ENCODE measurements at regions not wholly inside any gene's neighbourhood (a gene's known extent, or its start where the extent isn't known, plus 50 kb on each side); places are given as distances from the start of the nearest gene placed in this dataset.
A peak's percentile ranks its signal among the peaks of the same experiment; 100 is the strongest.

DNA sequence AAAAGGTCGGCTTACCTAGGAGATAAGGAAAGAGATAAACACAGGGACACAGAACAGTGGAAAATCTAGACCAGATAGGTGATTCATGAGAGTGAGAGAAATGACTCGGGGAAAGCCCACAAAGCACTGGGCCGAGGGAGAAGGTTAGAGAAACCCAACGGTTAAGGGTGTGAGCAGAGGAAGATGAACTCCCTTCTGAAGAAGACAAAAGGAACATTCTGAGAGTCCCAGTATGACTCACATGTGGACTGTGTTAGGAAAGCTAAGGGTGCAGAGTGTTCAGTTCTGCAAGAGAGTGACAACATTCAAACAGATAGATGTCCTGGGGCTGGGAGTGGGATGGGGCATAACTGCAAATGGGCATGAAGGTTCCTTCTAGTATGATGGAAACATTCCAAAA lies 83.0 kb downstream of the CNTN3 start:
- no peak overlapping the region for H3K4me3 ChIP-seq
- no peaks in the 10 kb centered on the region for H3K36me3 ChIP-seq
- WGBS, 2 donors = 53 to 61% methylated on average over 4 of the region's 4 CpGs
- no peak for FAIRE-seq
- TF ChIP-seq, protein P1, sequence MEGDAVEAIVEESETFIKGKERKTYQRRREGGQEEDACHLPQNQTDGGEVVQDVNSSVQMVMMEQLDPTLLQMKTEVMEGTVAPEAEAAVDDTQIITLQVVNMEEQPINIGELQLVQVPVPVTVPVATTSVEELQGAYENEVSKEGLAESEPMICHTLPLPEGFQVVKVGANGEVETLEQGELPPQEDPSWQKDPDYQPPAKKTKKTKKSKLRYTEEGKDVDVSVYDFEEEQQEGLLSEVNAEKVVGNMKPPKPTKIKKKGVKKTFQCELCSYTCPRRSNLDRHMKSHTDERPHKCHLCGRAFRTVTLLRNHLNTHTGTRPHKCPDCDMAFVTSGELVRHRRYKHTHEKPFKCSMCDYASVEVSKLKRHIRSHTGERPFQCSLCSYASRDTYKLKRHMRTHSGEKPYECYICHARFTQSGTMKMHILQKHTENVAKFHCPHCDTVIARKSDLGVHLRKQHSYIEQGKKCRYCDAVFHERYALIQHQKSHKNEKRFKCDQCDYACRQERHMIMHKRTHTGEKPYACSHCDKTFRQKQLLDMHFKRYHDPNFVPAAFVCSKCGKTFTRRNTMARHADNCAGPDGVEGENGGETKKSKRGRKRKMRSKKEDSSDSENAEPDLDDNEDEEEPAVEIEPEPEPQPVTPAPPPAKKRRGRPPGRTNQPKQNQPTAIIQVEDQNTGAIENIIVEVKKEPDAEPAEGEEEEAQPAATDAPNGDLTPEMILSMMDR (IDR thresholded peaks at IDR 0.05) = no peak
- no peak for ATAC-seq
- no peak overlapping the region for H3K27ac ChIP-seq
- no peak for DNase-seq
- no peaks in the 10 kb centered on the region for H3K4me1 ChIP-seq
- no peaks in the 10 kb centered on the region for H3K27me3 ChIP-seq
- no peaks in the 10 kb centered on the region for H3K9me3 ChIP-seq
- intact Hi-C loops (cut with DNase I) = no loop called here

DNA sequence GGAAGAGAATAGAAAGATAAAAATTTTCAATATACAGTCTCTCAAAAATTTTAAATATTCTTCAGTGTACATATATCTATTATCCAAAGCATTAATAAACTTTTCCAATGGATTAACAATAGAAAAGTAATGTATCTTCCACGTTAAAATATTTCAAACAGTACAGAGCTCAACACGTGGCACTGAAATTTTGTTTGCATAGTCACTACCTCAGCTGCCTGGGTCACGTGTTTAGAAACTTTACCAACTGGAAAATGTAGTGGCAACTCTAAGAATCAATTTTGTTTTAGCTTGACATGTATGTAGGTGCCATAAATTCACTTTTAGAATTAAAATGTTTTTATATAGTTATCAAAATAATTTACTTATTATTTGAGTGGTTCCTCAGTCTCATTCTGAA lies 85.3 kb downstream of the CNTN3 start:
- intact Hi-C loops (cut with DNase I) = no loop called here
- no peaks in the 10 kb centered on the region for H3K4me1 ChIP-seq
- no peaks in the 10 kb centered on the region for H3K9me3 ChIP-seq
- DNase-seq (no peak), ATAC-seq (peak in 2 of 4 donors; percentile 36 to 56), FAIRE-seq (no peak)
- H3K4me3 ChIP-seq = no peak overlapping the region
- TF ChIP-seq, protein P1 (IDR thresholded peaks at IDR 0.05) = no peak
- H3K36me3 ChIP-seq = no peaks in the 10 kb centered on the region
- WGBS, 2 donors = 19 to 31% methylated on average over 3 of the region's 3 CpGs
- no peak overlapping the region for H3K27ac ChIP-seq
- H3K27me3 ChIP-seq = no peaks in the 10 kb centered on the region

DNA sequence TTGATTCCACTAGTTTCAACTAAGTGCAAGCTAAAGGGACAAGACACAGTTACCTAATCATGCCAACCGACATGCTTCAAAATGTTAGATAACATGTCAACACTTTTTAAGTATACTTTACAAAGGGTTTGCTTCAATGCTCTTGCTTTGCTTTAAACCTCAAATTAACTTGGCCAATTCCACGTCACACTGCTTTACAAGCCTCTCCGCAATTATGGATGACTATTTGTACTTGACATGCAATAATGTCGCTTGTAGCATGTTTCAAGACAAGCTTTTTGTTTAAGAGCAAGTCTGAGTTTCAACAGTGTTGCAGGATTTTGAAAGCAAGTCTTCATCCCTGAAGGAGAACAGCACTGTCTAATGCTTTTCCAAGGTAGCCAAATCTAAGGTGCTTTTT lies 86.9 kb downstream of the CNTN3 start:
- intact Hi-C loops (cut with DNase I) = no loop called here
- H3K9me3 ChIP-seq = no peaks in the 10 kb centered on the region
- FAIRE-seq (no peak), ATAC-seq (no peak), DNase-seq (no peak)
- H3K36me3 ChIP-seq = no peaks in the 10 kb centered on the region
- TF ChIP-seq, protein P1 (IDR thresholded peaks at IDR 0.05) = no peak
- 77 to 85% methylated on average over 4 of the region's 4 CpGs for WGBS, 2 donors
- no peaks in the 10 kb centered on the region for H3K4me1 ChIP-seq
- H3K4me3 ChIP-seq = no peak overlapping the region
- no peaks in the 10 kb centered on the region for H3K27me3 ChIP-seq
- no peak overlapping the region for H3K27ac ChIP-seq

DNA sequence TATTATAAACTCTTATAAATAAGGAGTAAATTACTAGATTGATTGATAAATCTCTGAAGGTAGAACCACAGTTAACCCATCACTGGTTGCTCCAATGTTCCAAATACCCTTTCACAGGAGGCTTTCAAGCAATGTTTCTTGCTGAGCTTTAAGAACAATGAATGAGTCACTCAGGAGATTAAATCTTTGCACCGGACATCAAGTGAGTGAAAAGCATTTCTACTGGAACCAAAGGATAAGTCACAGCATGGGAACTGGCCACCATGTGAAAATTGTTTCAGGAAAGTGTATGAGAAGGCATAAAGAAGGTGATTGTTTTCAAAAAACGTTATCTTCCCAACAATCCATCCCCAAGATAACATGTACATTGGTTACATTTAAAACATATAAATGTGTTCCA lies 90.6 kb downstream of the CNTN3 start:
- Histone ChIP-seq H3K27me3 (no peaks in the 10 kb centered on the region), H3K36me3 (no peaks in the 10 kb centered on the region), H3K27ac (no peak overlapping the region), H3K9me3 (no peaks in the 10 kb centered on the region), H3K4me3 (no peak overlapping the region), H3K4me1 (no peaks in the 10 kb centered on the region)
- DNase-seq = no peak
- no peak for FAIRE-seq
- WGBS, 2 donors = 41 to 47% methylated on average over 2 of the region's 2 CpGs
- TF ChIP-seq, protein P1 (IDR thresholded peaks at IDR 0.05) = no peak
- ATAC-seq = no peak
- intact Hi-C loops (cut with DNase I) = no loop called here

DNA sequence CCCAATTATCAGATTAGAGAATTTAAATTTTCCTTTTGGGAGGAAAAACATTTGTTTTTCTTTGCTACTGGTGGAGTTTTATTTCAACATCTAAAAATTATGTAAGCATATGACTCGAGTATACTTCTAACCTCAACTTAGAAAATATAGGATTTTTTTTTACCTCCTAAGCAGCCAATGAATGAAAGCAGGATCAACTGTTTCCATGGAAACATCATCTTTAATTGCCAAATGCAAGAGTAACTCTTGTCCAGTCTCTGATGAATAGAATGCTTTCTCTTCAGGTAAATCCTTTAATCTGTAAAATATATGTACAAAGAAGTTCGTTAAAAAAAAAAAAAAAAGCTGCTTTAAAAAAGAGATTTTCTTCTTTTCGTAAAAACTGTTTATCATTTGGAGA lies 93.6 kb downstream of the CNTN3 start:
- TF ChIP-seq, protein P1 (IDR thresholded peaks at IDR 0.05) = no peak
- no peak for DNase-seq
- FAIRE-seq = no peak
- WGBS, 2 donors = 74 to 79% methylated on average over 3 of the region's 3 CpGs
- Histone ChIP-seq H3K4me1 (no peaks in the 10 kb centered on the region), H3K27me3 (no peaks in the 10 kb centered on the region), H3K27ac (no peak overlapping the region), H3K9me3 (no peaks in the 10 kb centered on the region), H3K4me3 (no peak overlapping the region), H3K36me3 (no peaks in the 10 kb centered on the region)
- ATAC-seq = no peak
- intact Hi-C loops (cut with DNase I) = no loop called here

Data from pancreas (tissue), 10 donors.